HG03103 (cell line): ENCODE measurements at regions not wholly inside any gene's neighbourhood (a gene's known extent, or its start where the extent isn't known, plus 50 kb on each side); places are given as distances from the start of the nearest gene placed in this dataset.
"Not testable (repeated sequence)": the region's sequence is repeated elsewhere in the genome, so short reads cannot be mapped to it uniquely, and the experiment has no call there.

Experiments
- ATAC-seq: cut with Tn5 transposase; IDR thresholded peaks from one replicate; pipeline ENCODE4 v1.9.1; 2021; ENCODE audit warnings: low read depth; ENCODE audit not compliant: unreplicated experiment

DNA sequence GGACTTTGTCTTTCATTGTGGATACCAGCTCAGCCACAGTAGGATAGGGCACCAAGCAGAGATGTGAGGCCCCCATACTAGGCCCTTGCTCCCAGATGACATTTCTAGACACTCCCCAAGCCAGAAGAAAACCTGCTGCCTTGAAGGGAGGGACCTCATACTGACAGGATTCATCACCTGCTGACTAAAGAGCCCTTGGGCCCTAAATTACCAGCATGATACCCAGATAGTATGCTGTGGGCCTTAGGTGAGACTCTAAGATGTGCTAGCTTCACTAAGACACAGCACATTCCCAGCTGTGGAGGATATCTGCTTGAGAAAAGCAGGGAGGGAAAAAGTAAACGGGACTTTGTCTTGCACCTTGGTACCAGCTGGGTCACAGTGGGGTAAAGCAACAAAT is 324.0 kb downstream of the TBL1XR1 start:
- no peak for ATAC-seq

DNA sequence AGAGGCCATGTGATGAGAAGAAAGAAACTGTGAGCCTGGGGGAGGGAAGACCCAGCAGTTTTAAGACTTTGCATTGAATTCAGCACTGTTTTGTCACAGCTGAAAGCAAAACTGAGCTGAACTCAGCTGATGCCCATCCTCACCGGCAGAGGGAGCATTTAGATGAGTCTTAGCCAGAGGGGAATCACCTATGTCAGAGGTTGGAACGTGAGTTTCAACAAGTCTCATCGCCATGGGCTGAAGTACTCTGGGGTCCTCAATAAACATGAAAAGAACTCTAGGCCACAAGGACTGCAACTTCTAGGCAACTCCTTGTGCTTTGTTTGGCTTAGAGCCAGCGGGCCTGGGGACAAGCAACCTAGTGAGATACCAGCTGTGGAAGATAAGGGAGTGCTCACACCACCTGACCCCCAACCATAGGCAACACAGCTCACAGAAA is 324.5 kb downstream of the TBL1XR1 start:
- peak; percentile 97 for ATAC-seq

DNA sequence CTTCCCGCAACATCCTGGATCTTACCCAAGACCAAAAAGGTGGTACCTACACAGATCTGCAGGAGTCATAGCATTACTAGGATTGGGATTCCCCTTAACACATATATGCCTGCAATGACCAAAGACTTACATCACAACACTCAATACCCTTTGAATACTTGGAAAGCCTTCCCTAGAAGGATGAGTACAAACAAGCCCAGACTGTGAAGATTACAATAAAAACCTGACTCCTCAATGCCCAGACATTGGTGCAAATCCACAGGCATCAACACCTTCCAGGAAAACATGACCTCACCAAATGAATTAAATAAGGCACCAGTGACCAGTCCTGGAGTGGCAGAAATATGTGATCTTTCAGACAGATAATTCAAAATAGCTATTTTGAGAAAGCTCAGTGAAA is 326.8 kb downstream of the TBL1XR1 start:
- no peak for ATAC-seq

DNA sequence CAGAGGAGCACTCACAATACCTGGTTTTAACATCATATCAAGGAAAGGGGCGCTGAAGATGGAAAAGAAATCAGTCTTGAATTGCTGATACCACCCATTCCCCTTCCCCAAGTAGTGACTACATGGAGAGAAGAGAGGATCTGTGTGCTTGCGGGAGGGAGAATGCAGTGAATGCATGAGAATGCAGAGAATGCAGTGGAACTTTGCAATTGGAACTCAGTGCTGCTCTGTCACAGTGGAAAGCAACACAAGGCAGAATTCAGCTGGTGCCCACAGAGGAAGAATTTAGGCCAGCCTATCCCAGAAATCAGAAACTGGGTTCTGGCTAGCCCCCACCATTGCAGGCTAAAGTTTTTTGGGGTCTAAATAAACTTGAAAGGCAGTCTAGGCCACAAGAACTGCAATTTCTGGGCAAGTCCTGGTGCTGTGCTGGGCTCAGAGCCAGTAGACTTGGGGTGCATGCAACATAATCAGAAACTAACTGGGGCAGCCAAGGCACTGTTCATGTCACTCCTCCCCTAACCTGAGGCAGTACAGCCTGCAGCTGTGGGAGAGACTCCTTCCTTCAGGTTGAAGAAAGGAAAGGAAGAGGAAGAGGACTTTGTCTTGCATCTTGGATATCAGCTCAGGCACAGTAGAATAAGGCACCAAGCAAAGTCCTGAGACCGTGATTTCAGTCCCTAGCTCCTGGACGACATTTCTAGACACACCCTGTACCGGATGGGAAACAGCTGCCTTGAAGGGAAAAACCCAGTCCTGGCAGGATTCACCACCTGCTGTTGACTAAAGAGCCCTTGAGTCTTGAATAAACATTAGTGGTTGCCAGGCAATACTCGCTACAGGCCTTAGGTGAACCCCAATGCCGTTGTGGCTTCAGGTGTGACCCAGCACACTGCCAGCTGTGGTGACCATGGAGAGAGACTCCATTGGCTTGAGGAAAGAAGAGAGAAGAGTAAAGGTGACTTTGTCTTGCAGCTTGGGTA is 329.3 kb downstream of the TBL1XR1 start:
- no peak for ATAC-seq

DNA sequence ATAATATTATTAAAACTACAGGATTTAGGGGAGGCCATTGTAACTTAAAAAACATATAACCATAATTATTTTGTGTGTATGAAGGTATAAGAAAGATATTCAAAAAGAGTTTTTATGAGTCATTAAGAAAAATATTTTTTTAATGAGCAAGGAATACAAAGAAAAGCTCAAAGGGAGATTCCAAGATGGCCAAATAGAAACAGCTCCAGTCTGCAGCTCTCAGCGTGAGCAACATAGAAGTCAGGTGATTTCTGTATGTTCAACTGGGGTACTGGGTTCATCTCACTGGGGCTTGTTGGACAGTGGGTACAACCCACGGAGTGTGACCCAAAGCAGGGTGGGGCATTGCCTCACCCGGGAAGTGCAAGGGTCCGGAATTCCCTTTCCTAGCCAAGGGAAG is 336.1 kb downstream of the TBL1XR1 start:
- ATAC-seq = no peak

DNA sequence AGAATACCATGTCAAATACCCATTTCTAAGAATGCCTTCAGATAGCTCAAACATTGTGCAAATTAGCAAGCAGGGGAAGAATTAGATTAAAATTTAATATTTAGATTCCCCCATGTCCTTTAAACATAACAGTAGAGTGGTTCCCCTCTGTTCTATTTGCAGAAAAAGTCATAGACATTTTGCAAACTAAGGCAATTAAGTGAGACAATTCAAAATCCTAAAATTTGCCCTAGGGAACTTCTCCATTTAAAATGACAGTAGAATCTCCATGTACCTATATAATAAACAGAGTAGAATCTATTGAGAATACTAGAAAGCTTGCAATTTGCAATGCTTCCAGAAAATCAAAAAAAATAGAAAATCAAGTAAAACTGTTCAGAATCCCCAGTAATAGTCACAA is 340.6 kb downstream of the TBL1XR1 start:
- ATAC-seq = no peak

DNA sequence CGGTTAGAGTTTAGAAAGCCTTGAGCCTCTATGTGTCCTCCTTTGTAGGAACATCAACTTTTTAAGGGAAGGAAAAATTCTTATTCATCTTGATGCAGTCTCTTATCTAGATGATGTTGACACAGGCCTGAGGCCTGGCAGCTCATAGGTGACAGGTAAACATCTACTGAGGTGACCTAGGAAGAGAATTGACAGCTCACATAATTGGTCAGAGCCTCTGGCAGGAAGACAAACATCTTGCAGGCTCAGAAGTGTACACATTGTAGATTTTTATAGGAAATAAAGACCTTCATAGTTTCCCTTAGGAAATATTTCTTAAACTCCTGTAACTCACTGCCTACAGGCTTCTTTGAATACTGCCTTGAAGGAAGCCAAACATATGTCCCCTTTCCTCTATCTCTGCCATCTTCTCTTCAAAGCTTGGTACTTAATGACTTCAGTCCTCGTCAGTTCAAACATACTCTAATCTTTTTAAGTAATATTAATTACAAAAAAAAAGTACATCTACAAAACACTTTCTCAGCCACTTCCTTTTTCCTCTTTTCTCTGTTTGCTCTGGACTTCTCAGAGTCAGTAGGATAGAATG is 341.3 kb downstream of the TBL1XR1 start:
- no peak for ATAC-seq

DNA sequence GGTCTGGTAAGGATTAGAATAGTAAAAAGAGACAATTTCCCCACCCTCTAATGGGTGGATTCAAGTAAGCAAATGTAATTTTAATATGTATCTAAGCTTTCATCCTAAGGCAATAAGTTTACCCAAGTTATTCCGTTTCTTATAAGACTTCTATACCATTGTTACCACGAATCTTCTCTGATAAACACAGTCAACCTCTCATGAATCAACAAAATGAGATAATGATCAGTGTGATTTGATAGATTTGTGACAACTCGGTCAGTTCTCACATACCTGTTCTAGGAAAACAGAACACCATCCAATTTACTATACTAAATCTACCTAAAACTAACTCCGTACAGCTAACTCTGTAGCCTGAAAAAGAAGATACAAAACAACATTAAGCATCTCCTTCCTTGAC is 342.1 kb downstream of the TBL1XR1 start:
- ATAC-seq = no peak

DNA sequence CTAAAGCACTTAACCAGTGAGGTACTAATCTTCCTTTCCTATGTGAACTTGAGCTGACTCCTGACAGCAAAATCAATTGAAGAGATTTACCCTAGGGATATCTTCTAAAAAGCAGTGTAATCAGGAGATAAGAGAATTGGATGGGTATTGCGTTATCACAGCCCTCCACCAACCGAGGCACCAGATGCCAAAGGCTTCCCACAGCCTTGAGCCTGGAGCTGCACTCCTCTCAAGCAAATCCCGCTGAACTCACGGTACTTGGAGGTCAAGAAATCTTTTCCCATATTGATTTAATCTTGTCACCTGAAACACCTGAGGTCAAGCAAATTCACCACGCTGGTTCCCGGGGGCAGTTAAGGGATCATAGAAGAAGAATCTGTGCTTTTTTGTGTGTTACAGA is 346.8 kb downstream of the TBL1XR1 start:
- no peak for ATAC-seq

DNA sequence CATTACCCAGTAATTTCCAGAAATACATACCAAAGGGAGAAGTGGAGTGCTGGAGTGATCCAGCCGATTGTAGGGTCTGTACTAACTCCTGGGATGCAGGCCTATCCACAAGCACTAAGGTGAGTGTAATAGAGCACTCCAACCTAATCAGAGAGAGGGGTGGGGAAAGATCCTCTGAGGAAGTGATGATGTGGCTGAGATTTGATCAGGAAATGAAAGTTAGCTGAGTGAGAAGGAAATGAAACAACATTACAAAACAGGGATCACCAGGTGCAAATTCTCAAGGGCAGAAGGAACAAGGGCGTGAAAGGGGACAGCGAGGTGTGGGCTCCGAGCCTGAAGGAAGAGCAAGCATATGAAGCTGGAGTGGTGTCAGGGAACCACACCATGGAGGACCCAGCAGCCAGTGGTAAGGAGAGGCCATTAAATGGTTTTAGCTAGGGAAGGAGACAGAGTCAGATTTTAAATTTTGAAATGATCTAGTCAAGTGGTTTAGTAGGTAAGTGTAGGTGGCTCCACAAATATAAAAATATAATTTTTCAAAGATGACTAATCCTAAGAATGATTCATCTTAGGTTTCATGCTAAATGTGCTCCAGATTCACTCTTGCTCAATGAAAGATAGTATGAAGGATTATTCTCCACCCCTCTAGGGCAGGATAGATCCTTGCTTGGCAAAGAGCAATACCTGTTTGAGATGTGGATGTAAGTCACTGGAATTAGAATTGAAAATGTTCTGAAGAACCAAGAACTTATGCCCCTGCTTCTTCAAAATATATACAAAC is 348.7 kb downstream of the TBL1XR1 start:
- ATAC-seq = no peak

DNA sequence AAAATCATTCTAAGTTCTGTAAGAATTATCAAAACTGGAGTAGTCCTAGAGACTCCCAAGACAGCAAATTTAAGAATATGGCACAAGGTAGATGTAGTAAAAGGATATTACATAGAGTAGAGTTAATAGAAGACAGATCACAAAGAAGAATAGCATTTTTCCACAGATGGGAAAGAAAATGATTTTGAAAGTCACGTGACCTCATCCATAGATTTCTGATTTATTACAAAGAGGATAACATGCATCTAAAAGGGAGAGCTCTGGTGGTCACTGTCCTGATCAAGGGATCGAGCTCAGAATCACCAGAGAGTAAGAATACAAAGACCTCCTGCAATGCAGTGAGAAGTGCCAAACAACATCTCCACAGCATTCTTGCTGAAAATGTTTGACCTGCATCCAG is 354.4 kb downstream of the TBL1XR1 start:
- ATAC-seq = no peak

DNA sequence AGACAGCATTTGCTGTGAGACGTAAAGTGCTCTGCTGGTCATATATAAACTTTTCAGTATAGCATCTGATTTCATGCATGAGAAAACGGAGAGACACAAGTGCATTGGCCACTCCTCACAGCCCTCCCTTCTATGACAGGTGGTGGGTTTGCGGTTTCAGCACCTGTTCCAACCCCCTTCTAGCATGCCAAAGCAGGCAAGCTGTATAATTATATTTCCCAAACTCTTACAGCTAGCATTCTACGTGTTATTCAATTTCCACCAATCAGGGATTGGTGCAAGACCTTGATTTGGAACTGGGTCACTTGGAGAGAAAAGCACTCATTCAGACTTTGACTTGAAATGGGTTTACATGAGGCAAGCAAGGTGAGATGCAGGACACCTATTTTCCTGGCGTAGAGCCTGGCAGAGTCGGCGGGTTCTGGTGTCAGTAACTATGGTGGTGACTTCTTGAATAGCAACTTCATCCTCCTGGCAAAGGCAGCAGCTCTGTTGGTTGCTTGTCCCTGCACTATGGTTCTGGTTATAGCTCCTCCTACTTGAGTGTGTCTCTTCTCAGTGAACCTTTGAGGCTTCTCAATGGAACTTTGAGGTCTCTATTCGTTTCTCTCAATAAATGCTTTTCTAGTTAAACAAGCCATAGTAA is 356.5 kb downstream of the TBL1XR1 start:
- no peak for ATAC-seq

DNA sequence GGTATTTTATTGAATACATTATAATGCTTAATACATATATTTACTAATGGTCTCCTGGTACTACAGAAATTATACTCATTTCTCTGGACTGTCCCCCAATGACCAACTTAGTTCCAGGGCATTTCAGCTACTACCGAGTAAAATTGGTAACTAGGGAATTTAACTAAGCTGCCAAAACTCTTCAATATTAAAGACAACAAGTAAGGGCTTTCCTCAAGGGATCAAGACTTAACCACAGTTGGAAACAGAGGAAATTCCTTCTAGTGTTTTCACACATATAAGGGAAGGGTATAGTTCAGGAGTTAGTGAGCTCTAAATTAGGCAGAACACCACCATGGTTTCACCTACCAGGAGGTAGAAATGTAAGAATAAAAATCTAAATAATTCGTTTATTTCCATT is 357.4 kb downstream of the TBL1XR1 start:
- no peak for ATAC-seq

DNA sequence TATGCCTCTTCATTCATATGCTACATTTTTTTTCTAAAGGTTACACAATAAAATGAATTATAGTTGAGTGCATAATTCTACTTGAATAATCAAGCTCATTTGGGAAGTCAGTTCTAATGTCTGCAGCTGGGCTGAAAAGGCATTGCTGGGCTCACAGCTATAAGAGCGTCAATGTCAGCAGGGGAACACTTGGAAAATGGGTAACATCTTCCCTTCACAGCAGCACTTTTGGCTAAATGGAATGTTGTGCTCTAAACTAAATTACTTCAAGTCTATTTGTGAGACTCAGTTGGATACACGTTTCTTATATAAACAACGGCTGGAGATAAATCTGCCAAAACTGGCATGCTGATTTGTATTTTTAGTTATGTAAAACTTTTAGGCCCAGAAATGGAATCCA is 357.8 kb downstream of the TBL1XR1 start:
- no peak for ATAC-seq

DNA sequence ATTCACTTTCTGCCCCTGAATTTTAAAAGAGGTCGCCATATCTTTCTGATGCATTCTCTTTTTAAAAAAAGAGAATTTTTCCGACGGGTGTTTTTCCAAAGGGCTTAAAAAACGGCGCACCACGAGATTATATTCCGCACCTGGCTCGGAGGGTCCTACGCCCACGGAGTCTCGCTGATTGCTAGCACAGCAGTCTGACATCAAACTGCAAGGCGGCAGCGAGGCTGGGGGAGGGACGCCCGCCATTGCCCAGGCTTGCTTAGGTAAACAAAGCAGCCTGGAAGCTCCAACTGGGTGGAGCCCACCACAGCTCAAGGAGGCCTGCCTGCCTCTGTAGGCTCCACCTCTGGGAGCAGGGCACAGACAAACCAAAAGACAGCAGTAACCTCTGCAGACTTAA is 370.0 kb downstream of the TBL1XR1 start:
- not testable (repeated sequence) for ATAC-seq

DNA sequence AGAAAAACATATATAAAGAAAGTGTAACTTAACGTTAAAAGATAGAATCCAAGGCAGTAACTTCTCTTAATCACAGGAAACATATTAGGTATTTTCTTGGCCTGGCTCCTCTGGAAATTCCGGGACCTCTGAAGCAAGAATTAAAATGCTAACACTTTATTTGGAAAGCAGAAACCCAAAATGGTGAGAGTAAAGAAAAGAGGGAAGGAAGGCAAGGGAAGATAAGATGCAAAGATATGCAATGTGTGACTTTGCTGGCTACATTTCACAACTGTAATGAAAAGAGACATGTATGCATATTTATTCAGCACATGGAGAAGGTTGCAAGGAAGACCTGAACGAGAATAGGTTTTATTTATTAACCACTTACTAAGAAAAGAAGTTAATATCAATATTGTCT is 372.5 kb downstream of the TBL1XR1 start:
- no peak for ATAC-seq

DNA sequence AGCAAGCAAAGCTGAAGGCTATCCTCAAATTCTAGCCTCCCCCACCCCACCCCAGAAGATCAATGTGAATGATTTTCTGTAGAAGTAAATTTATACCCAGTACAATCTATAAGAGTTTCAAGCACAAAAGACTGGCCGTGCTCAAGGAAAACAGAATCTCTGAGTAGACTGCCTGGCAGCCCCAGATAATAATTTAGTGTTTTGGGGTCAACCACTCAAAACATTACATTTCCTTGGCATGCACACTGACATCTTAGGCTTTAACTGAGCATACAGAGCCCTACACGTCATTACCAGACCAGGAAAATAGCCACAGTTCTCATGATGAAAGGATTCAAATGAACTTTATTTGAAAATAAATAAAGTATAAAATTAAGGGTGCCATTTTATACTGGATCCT is 376.5 kb downstream of the TBL1XR1 start:
- ATAC-seq = no peak

DNA sequence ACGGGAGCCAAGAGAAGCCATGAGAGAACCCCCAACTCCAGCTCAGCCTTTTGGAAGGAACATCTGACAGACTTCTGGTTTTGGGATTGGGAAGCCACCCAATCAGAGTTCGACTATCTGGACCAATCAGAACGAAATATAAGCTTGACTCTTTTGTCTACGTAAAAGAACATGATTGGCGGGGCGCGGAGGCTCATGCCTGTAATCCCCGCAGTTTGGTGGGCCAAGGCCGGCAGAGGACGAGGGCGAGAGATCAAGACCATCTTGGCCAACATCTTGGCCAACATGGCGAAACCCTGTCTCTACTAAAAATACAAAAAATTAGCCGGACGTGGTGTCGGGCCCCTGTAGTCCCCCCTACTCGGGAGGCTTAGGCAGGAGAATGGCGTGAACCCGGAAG is 380.3 kb downstream of the TBL1XR1 start:
- no peak for ATAC-seq

DNA sequence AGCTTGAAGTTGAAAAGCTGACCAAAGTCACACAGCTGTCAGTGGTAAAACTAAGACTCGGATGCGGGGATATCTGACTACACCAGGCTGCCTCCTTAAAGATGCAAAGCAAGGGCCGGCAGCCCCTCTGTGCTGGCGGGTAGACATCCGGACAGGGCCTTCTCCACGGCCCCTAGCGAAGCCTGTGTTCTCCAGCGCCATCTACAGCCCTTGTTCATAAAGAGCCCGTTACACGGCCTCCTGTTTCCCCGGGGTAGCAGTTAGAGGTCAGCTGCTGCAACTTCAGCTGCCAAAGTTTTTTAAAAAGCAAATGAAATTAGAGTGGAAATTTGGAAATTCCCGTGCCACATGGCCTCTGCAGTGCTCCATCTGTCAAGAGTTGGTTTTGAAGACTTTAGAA is 383.0 kb downstream of the TBL1XR1 start:
- ATAC-seq = peak; percentile 100

DNA sequence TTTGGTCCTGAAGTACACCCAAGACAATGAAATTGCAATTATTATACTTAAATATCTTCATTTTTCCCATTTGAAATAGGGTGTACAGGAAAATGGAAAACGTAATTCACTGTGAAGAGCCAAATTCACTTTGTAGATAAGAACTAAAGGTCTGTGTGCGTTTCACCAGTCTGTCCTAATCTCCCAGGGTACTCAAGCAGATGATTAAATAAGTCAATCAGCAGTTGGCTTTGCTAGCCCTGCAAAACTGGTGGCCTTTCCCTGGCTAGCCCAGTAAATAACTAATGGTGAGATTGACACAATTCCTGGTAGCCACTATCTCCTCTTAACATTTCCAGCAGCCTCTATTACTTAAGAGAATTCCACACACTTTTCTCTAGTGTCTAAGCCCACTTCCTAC is 389.3 kb downstream of the TBL1XR1 start:
- ATAC-seq = no peak

DNA sequence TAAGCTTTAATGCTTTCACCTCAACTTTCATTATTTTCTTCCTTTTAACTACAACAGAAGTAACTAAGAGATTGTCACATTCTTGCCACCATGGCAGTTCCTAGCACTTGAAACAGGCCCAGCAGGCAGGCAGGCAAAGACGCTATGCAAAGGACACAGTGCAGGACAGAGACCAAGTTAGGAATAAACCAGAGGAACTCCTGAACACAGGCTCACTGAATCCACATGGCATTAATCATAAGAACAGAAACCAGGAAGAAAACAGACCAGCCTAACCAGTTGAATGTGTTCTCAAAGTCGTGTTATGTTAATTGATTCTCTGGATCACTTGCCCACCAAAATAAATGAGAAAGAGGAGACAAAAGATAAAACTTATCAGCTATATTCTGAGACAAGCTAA is 397.6 kb downstream of the TBL1XR1 start:
- no peak for ATAC-seq
